ENCODE measurements at regions not wholly inside any gene's neighbourhood (a gene's known extent, or its start where the extent isn't known, plus 50 kb on each side); places are given as distances from the start of the nearest gene placed in this dataset.

DNA sequence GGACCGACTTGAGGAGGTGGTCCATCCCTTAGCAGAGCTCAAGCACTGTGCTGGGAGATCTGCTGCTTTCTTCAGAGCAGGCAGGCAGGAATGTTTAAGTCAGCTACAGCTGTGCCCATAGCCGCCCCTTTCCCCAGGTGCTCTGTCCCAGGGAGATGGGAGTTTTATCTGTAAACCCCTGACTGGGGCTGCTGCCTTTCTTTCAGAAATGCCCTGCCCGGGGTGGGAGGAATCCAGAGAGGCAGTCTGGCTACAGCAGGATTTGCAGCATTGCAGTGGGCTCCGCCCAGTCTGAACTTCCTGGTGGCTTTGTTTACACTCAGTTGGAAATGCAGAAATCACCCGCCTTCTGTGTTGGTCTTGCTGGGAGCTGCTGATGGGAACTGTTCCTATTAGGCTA is 51.2 kb upstream of the SEMA3A start:
- H3K9ac ChIP-seq (ENCODE audit: low read length) = no peak overlapping the region
- no peak overlapping the region for H3K4me2 ChIP-seq (ENCODE audit: low read length)
- no peaks in the 10 kb centered on the region for H3K9me3 ChIP-seq (ENCODE audit: low read length)
- no peak overlapping the region for H3K4me3 ChIP-seq (ENCODE audit: low read length)
- no peaks in the 10 kb centered on the region for H3K79me2 ChIP-seq (ENCODE audit: low read length)
- ATAC-seq (no peak; the same call in 1 of the 2 replicates), DNase-seq (no peak)
- no peaks in the 10 kb centered on the region for H3K27me3 ChIP-seq (ENCODE audit: low read length)
- H3F3A ChIP-seq (ENCODE audit: low read length, unreplicated experiment) = no peaks in the 10 kb centered on the region
- no peak overlapping the region for H3K27ac ChIP-seq (ENCODE audit: low read length)
- no peaks in the 10 kb centered on the region for H3K9me2 ChIP-seq (replicated peaks; ENCODE audit: low read length)
- no peaks in the 10 kb centered on the region for H3K36me3 ChIP-seq (ENCODE audit: low read depth, low read length)
- BruUV-seq (replicated peaks) = no TSS peak
- ChIA-PET POLR2A (ENCODE audit: unreplicated experiment) (no interaction called here), CTCF (no interaction called here)
- H3K4me1 ChIP-seq (ENCODE audit: insufficient read depth, low read length) = peaks cover 18% of the 10 kb centered on the region
- H2AFZ ChIP-seq (ENCODE audit: low read length) = no peak overlapping the region
- intact Hi-C loops (cut with micrococcal nuclease) = loop anchor here (5.0 kb wide), 1 partner anchor 776 kb away; no protein-coding TSS in a partner anchor
- TF ChIP-seq, protein P1, sequence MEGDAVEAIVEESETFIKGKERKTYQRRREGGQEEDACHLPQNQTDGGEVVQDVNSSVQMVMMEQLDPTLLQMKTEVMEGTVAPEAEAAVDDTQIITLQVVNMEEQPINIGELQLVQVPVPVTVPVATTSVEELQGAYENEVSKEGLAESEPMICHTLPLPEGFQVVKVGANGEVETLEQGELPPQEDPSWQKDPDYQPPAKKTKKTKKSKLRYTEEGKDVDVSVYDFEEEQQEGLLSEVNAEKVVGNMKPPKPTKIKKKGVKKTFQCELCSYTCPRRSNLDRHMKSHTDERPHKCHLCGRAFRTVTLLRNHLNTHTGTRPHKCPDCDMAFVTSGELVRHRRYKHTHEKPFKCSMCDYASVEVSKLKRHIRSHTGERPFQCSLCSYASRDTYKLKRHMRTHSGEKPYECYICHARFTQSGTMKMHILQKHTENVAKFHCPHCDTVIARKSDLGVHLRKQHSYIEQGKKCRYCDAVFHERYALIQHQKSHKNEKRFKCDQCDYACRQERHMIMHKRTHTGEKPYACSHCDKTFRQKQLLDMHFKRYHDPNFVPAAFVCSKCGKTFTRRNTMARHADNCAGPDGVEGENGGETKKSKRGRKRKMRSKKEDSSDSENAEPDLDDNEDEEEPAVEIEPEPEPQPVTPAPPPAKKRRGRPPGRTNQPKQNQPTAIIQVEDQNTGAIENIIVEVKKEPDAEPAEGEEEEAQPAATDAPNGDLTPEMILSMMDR (conservative IDR thresholded peaks at IDR 0.05; ENCODE audit: low read depth, low read length) = no peak
- TF ChIP-seq EZH2phosphoT487 (IDR thresholded peaks at IDR 0.05; ENCODE audit: borderline replicate concordance, low read length) = no peak
- no peak for TF ChIP-seq EZH2 (IDR thresholded peaks at IDR 0.05; ENCODE audit: low read length, unreplicated experiment)
- H4K20me1 ChIP-seq (ENCODE audit: low read length) = no peaks in the 10 kb centered on the region

All from PC-3 (cell line).